PC-3 (cell line): ENCODE measurements at regions not wholly inside any gene's neighbourhood (a gene's known extent, or its start where the extent isn't known, plus 50 kb on each side); places are given as distances from the start of the nearest gene placed in this dataset.

ENCODE experiments used
- EZH2 ChIP-seq: fragments of 300-600 bp; sonication (generic); IDR thresholded peaks from one replicate; pipeline ENCODE4 v1.6.1; 2017; ENCODE audit warnings: antibody characterized with exemption, mild to moderate bottlenecking, low read length; ENCODE audit not compliant: unreplicated experiment
- EZH2phosphoT487 ChIP-seq: fragments of 300-600 bp; sonication (generic); IDR thresholded peaks from 2 replicates; pipeline ENCODE4 v1.6.1; 2018; ENCODE audit warnings: mild to moderate bottlenecking, antibody characterized with exemption, low read length, borderline replicate concordance
- TF ChIP-seq, protein P1 (sequence below): fragments of 300-600 bp; sonication (generic); conservative IDR thresholded peaks from 2 replicates; pipeline ENCODE4 v1.5.1; 2017; ENCODE audit warnings: antibody characterized with exemption, low read depth, mild to moderate bottlenecking, low read length

DNA sequence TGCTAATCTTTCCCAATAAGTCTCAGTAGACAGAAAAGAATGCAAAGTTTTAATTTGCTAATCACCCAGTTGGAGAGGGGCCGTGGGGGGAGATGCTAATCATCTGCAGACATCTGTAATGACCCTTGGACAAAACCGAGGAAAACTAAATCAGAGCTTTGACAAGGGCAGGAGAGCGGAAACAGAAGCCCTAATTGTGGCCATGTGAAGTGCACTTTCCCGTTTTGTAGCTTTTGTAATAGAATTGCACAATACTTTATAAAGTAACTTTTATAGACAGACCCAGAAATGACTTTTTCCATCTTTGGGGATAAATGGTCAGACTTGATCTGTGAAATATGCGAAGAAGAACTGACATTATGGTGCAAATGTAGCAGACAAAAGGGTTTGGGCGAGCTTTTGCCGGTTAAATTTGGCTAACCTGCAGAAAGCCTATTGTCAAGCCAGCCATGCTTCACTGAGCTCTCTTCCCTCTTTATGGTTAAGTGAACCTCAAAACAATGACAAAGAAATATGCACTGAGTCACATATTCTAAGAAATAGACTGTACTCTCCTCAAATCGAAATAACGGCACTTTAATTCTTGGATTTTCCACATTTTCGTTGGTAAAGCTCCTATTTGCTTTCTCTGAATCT, 980.1 kb upstream of the POU3F3 start:
- TF ChIP-seq, protein P1, sequence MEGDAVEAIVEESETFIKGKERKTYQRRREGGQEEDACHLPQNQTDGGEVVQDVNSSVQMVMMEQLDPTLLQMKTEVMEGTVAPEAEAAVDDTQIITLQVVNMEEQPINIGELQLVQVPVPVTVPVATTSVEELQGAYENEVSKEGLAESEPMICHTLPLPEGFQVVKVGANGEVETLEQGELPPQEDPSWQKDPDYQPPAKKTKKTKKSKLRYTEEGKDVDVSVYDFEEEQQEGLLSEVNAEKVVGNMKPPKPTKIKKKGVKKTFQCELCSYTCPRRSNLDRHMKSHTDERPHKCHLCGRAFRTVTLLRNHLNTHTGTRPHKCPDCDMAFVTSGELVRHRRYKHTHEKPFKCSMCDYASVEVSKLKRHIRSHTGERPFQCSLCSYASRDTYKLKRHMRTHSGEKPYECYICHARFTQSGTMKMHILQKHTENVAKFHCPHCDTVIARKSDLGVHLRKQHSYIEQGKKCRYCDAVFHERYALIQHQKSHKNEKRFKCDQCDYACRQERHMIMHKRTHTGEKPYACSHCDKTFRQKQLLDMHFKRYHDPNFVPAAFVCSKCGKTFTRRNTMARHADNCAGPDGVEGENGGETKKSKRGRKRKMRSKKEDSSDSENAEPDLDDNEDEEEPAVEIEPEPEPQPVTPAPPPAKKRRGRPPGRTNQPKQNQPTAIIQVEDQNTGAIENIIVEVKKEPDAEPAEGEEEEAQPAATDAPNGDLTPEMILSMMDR = no peak
- no peak for TF ChIP-seq EZH2
- no peak for TF ChIP-seq EZH2phosphoT487
